ENCODE measurements at regions not wholly inside any gene's neighbourhood (a gene's known extent, or its start where the extent isn't known, plus 50 kb on each side); places are given as distances from the start of the nearest gene placed in this dataset.
"Not testable (repeated sequence)": the region's sequence is repeated elsewhere in the genome, so short reads cannot be mapped to it uniquely, and the experiment has no call there.

DNA sequence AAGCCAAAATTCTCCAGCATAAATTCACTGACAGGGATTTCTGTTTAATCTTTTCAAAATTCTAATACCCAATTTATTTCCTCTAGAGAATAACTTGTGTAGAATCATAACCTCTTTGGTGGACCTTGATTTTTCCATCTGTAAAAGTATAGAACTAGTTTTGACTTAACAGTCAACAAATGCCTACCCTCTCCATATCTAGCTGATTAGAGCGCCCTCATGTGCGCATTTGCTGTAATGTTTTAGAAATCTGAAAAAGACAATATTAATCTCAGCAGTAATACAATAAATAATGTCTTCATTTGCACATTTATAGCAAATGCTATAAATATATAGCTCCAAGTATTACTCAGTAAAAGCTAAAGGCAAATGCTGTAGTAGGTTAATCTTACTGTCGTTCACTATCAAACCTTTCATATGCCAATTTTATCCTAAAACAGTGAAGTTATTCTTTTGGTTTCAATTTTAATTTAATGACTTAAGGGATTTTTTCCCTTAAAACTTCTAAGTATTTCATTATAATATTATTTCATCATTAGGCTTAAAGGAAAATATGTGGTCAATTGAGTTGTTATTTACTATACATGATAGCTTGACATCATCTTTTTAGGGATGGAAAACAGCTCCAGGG, 153.6 kb upstream of the EFCAB3 start:
- TF ChIP-seq, protein P1, sequence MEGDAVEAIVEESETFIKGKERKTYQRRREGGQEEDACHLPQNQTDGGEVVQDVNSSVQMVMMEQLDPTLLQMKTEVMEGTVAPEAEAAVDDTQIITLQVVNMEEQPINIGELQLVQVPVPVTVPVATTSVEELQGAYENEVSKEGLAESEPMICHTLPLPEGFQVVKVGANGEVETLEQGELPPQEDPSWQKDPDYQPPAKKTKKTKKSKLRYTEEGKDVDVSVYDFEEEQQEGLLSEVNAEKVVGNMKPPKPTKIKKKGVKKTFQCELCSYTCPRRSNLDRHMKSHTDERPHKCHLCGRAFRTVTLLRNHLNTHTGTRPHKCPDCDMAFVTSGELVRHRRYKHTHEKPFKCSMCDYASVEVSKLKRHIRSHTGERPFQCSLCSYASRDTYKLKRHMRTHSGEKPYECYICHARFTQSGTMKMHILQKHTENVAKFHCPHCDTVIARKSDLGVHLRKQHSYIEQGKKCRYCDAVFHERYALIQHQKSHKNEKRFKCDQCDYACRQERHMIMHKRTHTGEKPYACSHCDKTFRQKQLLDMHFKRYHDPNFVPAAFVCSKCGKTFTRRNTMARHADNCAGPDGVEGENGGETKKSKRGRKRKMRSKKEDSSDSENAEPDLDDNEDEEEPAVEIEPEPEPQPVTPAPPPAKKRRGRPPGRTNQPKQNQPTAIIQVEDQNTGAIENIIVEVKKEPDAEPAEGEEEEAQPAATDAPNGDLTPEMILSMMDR (IDR thresholded peaks at IDR 0.05; ENCODE audit: poor library complexity): peak; percentile 41
- TF ChIP-seq EZH2 (IDR thresholded peaks at IDR 0.05; ENCODE audit: borderline replicate concordance): not testable (repeated sequence)

Measured in hepatocyte (in vitro differentiated cells).